Endothelial cell of umbilical vein (primary cell): ENCODE measurements at regions not wholly inside any gene's neighbourhood (a gene's known extent, or its start where the extent isn't known, plus 50 kb on each side); places are given as distances from the start of the nearest gene placed in this dataset.
A peak's percentile ranks its signal among the peaks of the same experiment; 100 is the strongest.

Experiments used
- BruUV-seq: library from RNA; stranded (reverse); fragments of 400-500 nt; replicated peaks from 2 replicates; lab custom pipeline; 2021; lab: Mats Ljungman, UMichigan
- CTCF ChIA-PET: fragments of 300-600, 350-600 bp; sonication (Branson Sonifier 250); formaldehyde crosslinking; loops from one replicate; lab custom pipeline; 2021; ENCODE audit warnings: antibody characterized with exemption, inconsistent platforms; lab: Charles Lee
- POLR2A ChIA-PET: fragments of 300-600, 350-600 bp; sonication (Branson Sonifier 250); formaldehyde crosslinking; loops from one replicate; lab custom pipeline; 2021; ENCODE audit warnings: antibody characterized with exemption, inconsistent platforms; lab: Charles Lee
- DNase-seq: peaks from one replicate; pipeline ENCODE4 v3.0.0-alpha.2; 2011; ENCODE audit warnings: low read depth, low spot score
- FAIRE-seq: peaks from 2 replicates; lab custom pipeline; 2011; peaks lifted over from hg19 to GRCh38; lab: Jason Lieb, UNC
- H2AFZ ChIP-seq: 2 replicates; pipeline ENCODE4 v1.6.0; 2012; ENCODE audit warnings: low read depth, low read length, control low read depth, inconsistent platforms
- H3K27ac ChIP-seq: 2 replicates; pipeline ENCODE4 v1.5.1; 2011; ENCODE audit warnings: low read depth, mild to moderate bottlenecking, control low read depth, low read length, moderate library complexity; ENCODE audit not compliant: insufficient read depth
- H3K27me3 ChIP-seq, 2 experiments: 2 replicates each; pipeline versions ENCODE4 v1.6.0 to v1.6.1; 2011; ENCODE audit warnings: low read length in 2 of 2, mixed read lengths in 1 of 2; ENCODE audit not compliant: control insufficient read depth in 2 of 2, insufficient read depth in 2 of 2
- H3K36me3 ChIP-seq, 2 experiments: 2 replicates in 1 of 2; 3 replicates in 1 of 2; pipeline ENCODE4 v1.5.1; 2011; ENCODE audit warnings: low read length in 2 of 2, mild to moderate bottlenecking in 1 of 2, moderate library complexity in 1 of 2; ENCODE audit not compliant: control insufficient read depth in 2 of 2, insufficient read depth in 2 of 2; ENCODE audit errors: extremely low read depth in 1 of 2
- H3K4me1 ChIP-seq: 3 replicates; pipeline ENCODE4 v1.5.1; 2011; ENCODE audit warnings: mild to moderate bottlenecking, low read length; ENCODE audit not compliant: control insufficient read depth, insufficient read depth; ENCODE audit errors: extremely low read depth
- H3K4me2 ChIP-seq: 2 replicates; pipeline ENCODE4 v1.6.1; 2011; ENCODE audit warnings: low read length, control low read depth, mixed read lengths; ENCODE audit not compliant: insufficient read depth
- H3K4me3 ChIP-seq, 3 experiments: fragments of 200-600 bp in 1 of 3; sonication (generic), shearing (Covaris generic) in 1 of 3; replicated peaks in 1 of 3; 2 replicates each; pipeline ENCODE4 v1.5.1; 2011 to 2016; ENCODE audit warnings: control low read depth in 3 of 3, low read length in 3 of 3, mild to moderate bottlenecking in 2 of 3, inconsistent platforms in 1 of 3, low read depth in 1 of 3, moderate library complexity in 1 of 3; ENCODE audit not compliant: insufficient read depth in 1 of 3
- H3K79me2 ChIP-seq: 2 replicates; pipeline ENCODE4 v1.6.0; 2012; ENCODE audit warnings: low read length, inconsistent platforms; ENCODE audit not compliant: control insufficient read depth, insufficient read depth
- H3K9ac ChIP-seq: replicated peaks from 2 replicates; pipeline ENCODE3; 2011; ENCODE audit warnings: low read length, control low read depth; ENCODE audit not compliant: insufficient read depth; ENCODE audit errors: extremely low read depth
- H3K9me1 ChIP-seq: replicated peaks from 3 replicates; pipeline ENCODE4 v1.6.0; 2011; ENCODE audit warnings: mild to moderate bottlenecking, low read length; ENCODE audit not compliant: control insufficient read depth, insufficient read depth; ENCODE audit errors: extremely low read depth
- H3K9me3 ChIP-seq: replicated peaks from 2 replicates; pipeline ENCODE4 v1.5.1; 2012; ENCODE audit warnings: low read length, inconsistent platforms; ENCODE audit not compliant: control insufficient read depth, insufficient read depth
- H4K20me1 ChIP-seq: replicated peaks from 2 replicates; pipeline ENCODE3; 2011; ENCODE audit warnings: mild to moderate bottlenecking, low read length; ENCODE audit not compliant: control insufficient read depth, insufficient read depth; ENCODE audit errors: extremely low read depth
- EZH2 ChIP-seq: IDR thresholded peaks from 2 replicates; pipeline ENCODE4 v1.6.1; 2012; ENCODE audit warnings: borderline replicate concordance, low read depth, mild to moderate bottlenecking, moderate library complexity, low read length, inconsistent platforms; ENCODE audit not compliant: severe bottlenecking
- FOS ChIP-seq: IDR thresholded peaks from 2 replicates; pipeline ENCODE4 v1.6.1; 2011; ENCODE audit warnings: mild to moderate bottlenecking, low read length, moderate library complexity, borderline replicate concordance; ENCODE audit not compliant: insufficient read depth
- GATA2 ChIP-seq: IDR thresholded peaks from 2 replicates; pipeline ENCODE4 v1.7.0; 2011; ENCODE audit warnings: low read depth, mild to moderate bottlenecking, moderate library complexity, mixed read lengths, low read length; ENCODE audit not compliant: insufficient read length, insufficient read depth
- JUN ChIP-seq: IDR thresholded peaks from 2 replicates; pipeline ENCODE4 v1.6.1; 2011; ENCODE audit warnings: borderline replicate concordance, low read depth; ENCODE audit not compliant: insufficient read length, insufficient read depth
- POLR2A ChIP-seq: IDR thresholded peaks from 2 replicates; pipeline ENCODE4 v1.6.1; 2012; ENCODE audit warnings: low read depth, mild to moderate bottlenecking, control low read depth, low read length
- POLR2AphosphoS5 ChIP-seq: IDR thresholded peaks from 2 replicates; pipeline ENCODE4 v1.6.1; 2012; ENCODE audit warnings: low read depth, mild to moderate bottlenecking, control low read depth, low read length, moderate library complexity; ENCODE audit not compliant: insufficient read depth
- dilution Hi-C: fragments of 300-500 bp; cut with MboI; formaldehyde crosslinking; loops from one replicate; pipeline ENCODE4 v1.15.0; 2019; ENCODE audit warnings: low sequenced_read_pairs; ENCODE audit not compliant: extremely low pct_ligation_motif_present
- intact Hi-C: fragments of 100-400 bp; cut with micrococcal nuclease; formaldehyde crosslinking; loops from one replicate; pipeline ENCODE4 v1.10.0; 2022

- Histone ChIP-seq H3K27me3 (no peaks in the 10 kb centered on the region), H3K4me1 (peaks cover 7% of the 10 kb centered on the region), H3K4me3 (no peak overlapping the region), H3K9me3 (no peaks in the 10 kb centered on the region), H3K36me3 (no peaks in the 10 kb centered on the region), H3K4me2 (no peak overlapping the region), H3K9me1 (no peaks in the 10 kb centered on the region), H3K79me2 (no peaks in the 10 kb centered on the region), H2AFZ (no peak overlapping the region), H4K20me1 (no peaks in the 10 kb centered on the region), H3K27ac (no peak overlapping the region), H3K9ac (no peak overlapping the region)
- intact Hi-C loops: loop anchor here (2.0 kb wide), 1 partner anchor 52 kb away; the partner anchor contains the start of gene FYN
- CTCF ChIA-PET: interaction anchor here (0.7 to 2.2 kb wide), 9 partner anchors 9 to 215 kb away, joined by 3 to 7 read pairs (median 4); partner anchors contain the start of gene FYN
- DNase-seq (peak; percentile 59), FAIRE-seq (peak; percentile 94)
- TF ChIP-seq GATA2 (no peak), FOS (peak; percentile 75), EZH2 (no peak), JUN (peak; percentile 15)
- POLR2A ChIA-PET: no interaction called here
- dilution Hi-C loops: no loop called here
- no TSS peak for BruUV-seq
Measured at GRCh38 chr6:111925296-111925695, 52.0 kb upstream of the FYN start.

GRCh38 chr6:111926731-111927302 is 53.6 kb upstream of the FYN start:
- TF ChIP-seq EZH2 (no peak), FOS (no peak), POLR2AphosphoS5 (no peak), JUN (no peak), POLR2A (no peak)
- intact Hi-C loops (no loop called here), dilution Hi-C loops (no loop called here)
- H3K79me2 ChIP-seq: no peaks in the 10 kb centered on the region
- ChIA-PET POLR2A (no interaction called here), CTCF (interaction anchor here (0.7 to 1.5 kb wide), 3 partner anchors 12 to 192 kb away, joined by 3 to 6 read pairs (median 5); no protein-coding TSS in a partner anchor)
- no peak overlapping the region for H3K9ac ChIP-seq
- DNase-seq (no peak), FAIRE-seq (no peak)
- H3K4me2 ChIP-seq: no peak overlapping the region
- H3K27me3 ChIP-seq: no peaks in the 10 kb centered on the region
- no peak overlapping the region for H2AFZ ChIP-seq
- H4K20me1 ChIP-seq: no peaks in the 10 kb centered on the region
- no peak overlapping the region for H3K4me3 ChIP-seq
- H3K4me1 ChIP-seq: peaks cover 7% of the 10 kb centered on the region
- no peaks in the 10 kb centered on the region for H3K36me3 ChIP-seq
- BruUV-seq: no TSS peak
- no peaks in the 10 kb centered on the region for H3K9me1 ChIP-seq
- H3K27ac ChIP-seq: no peak overlapping the region
- no peaks in the 10 kb centered on the region for H3K9me3 ChIP-seq
